Nucleus accumbens (tissue), 56 donors: ENCODE measurements at regions not wholly inside any gene's neighbourhood (a gene's known extent, or its start where the extent isn't known, plus 50 kb on each side); places are given as distances from the start of the nearest gene placed in this dataset.
"Not testable (repeated sequence)": the region's sequence is repeated elsewhere in the genome, so short reads cannot be mapped to it uniquely, and the experiment has no call there.

Experiments
- DNase-seq, 56 donors: peaks; one replicate each; lab custom pipeline; 2025; lab: John Stamatoyannopoulos, UW

GRCh38 chr21:35314857-35315582 is 265.9 kb upstream of the RUNX1 start:
- DNase-seq: no peak

- DNase-seq: no peak
These were observed 262.9 kb upstream of the RUNX1 start for GRCh38 chr21:35311985-35312384.

GRCh38 chr21:35309316-35309715 is 260.2 kb upstream of the RUNX1 start:
- DNase-seq: no peak

GRCh38 chr21:35303085-35303484 is 254.0 kb upstream of the RUNX1 start:
- no peak for DNase-seq

GRCh38 chr21:35298757-35299156 is 249.7 kb upstream of the RUNX1 start:
- no peak for DNase-seq

GRCh38 chr21:35297665-35298064 is 248.6 kb upstream of the RUNX1 start:
- no peak for DNase-seq

- no peak for DNase-seq
These were observed 245.3 kb upstream of the RUNX1 start for GRCh38 chr21:35294231-35294898.

- DNase-seq: no peak
These were observed 243.0 kb upstream of the RUNX1 start for GRCh38 chr21:35291973-35292627.

GRCh38 chr21:35291034-35291433 is 241.9 kb upstream of the RUNX1 start:
- DNase-seq: no peak

- DNase-seq: no peak
These were observed 239.1 kb upstream of the RUNX1 start for GRCh38 chr21:35288238-35288637.

- no peak for DNase-seq
These were observed 235.1 kb upstream of the RUNX1 start for GRCh38 chr21:35284199-35284598.

- no peak for DNase-seq
These were observed 233.8 kb upstream of the RUNX1 start for GRCh38 chr21:35282944-35283343.

GRCh38 chr21:35281956-35282355 is 232.9 kb upstream of the RUNX1 start:
- no peak for DNase-seq

- no peak for DNase-seq
These were observed 231.1 kb upstream of the RUNX1 start for GRCh38 chr21:35280231-35280630.

GRCh38 chr21:35275776-35276175 is 226.7 kb upstream of the RUNX1 start:
- no peak for DNase-seq

GRCh38 chr21:35274923-35275322 is 225.8 kb upstream of the RUNX1 start:
- DNase-seq: no peak

GRCh38 chr21:35274090-35274489 is 225.0 kb upstream of the RUNX1 start:
- no peak for DNase-seq

GRCh38 chr21:35273333-35273732 is 224.2 kb upstream of the RUNX1 start:
- DNase-seq: no peak

GRCh38 chr21:35271344-35272118 is 222.4 kb upstream of the RUNX1 start:
- not testable (repeated sequence) for DNase-seq

- no peak for DNase-seq
These were observed 219.7 kb upstream of the RUNX1 start for GRCh38 chr21:35268817-35269216.

- DNase-seq: no peak
These were observed 219.2 kb upstream of the RUNX1 start for GRCh38 chr21:35268261-35268660.
